ENCODE measurements at regions not wholly inside any gene's neighbourhood (a gene's known extent, or its start where the extent isn't known, plus 50 kb on each side); places are given as distances from the start of the nearest gene placed in this dataset.
"Not testable (repeated sequence)": the region's sequence is repeated elsewhere in the genome, so short reads cannot be mapped to it uniquely, and the experiment has no call there.

DNA sequence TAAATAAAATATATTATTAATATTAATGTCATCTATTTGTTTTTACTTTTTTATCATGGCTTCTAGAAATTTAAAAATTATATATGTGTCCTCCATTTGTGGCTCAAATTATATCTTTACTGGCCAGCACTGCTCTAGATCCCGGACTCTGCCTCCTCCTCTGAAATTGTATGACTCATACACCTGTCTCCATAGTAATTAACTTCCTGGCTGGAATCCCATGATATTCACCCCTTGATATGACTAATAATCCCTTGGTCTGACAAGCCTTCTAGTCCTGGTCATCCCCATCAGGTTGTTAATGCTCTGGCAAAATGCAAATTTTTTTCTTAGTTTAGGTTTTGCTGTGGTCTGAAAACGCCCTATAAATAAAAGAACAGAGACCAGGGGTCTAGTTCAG is 116.2 kb downstream of the BMP4 start:
- no peaks in the 10 kb centered on the region for H3K27me3 ChIP-seq (replicated peaks; ENCODE audit: insufficient read depth)
- no peaks in the 10 kb centered on the region for H3K9me3 ChIP-seq
- TF ChIP-seq, protein P1, sequence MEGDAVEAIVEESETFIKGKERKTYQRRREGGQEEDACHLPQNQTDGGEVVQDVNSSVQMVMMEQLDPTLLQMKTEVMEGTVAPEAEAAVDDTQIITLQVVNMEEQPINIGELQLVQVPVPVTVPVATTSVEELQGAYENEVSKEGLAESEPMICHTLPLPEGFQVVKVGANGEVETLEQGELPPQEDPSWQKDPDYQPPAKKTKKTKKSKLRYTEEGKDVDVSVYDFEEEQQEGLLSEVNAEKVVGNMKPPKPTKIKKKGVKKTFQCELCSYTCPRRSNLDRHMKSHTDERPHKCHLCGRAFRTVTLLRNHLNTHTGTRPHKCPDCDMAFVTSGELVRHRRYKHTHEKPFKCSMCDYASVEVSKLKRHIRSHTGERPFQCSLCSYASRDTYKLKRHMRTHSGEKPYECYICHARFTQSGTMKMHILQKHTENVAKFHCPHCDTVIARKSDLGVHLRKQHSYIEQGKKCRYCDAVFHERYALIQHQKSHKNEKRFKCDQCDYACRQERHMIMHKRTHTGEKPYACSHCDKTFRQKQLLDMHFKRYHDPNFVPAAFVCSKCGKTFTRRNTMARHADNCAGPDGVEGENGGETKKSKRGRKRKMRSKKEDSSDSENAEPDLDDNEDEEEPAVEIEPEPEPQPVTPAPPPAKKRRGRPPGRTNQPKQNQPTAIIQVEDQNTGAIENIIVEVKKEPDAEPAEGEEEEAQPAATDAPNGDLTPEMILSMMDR (IDR thresholded peaks at IDR 0.05) = no peak
- TF ChIP-seq POLR2A (IDR thresholded peaks at IDR 0.05) = no peak
- TF ChIP-seq POLR2AphosphoS5 (IDR thresholded peaks at IDR 0.05) = no peak
- no peaks in the 10 kb centered on the region for H3K36me3 ChIP-seq
- DNase-seq (ENCODE audit: low spot score) = no peak
- H3K4me1 ChIP-seq (replicated peaks) = no peaks in the 10 kb centered on the region
- intact Hi-C loops (cut with DNase I) = no loop called here
- WGBS = 80% methylated on average over 2 of the region's 2 CpGs
- no peak overlapping the region for H3K27ac ChIP-seq
- H3K4me3 ChIP-seq = no peak overlapping the region

DNA sequence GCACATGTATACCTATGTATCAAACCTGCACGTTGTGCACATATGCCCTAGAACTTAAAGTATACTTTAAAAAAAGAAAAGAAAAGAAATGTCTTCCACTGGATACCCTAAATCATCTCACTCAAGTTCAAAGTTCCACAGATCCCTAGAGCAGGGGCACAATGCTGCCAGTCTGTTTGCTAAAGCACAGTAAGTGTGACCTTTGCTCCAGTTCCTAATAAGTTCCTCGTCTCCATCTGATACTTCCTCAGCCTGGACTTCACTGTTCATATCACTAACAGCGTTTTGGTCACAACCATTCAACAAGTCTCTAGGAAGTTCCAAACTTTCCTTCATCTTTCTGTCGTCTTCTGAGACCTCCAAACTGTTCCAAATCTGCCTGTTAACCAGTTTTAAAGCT is 118.3 kb downstream of the BMP4 start:
- H3K36me3 ChIP-seq = no peaks in the 10 kb centered on the region
- intact Hi-C loops (cut with DNase I) = no loop called here
- H3K4me3 ChIP-seq = no peak overlapping the region
- DNase-seq (ENCODE audit: low spot score) = no peak
- no peaks in the 10 kb centered on the region for H3K4me1 ChIP-seq (replicated peaks)
- TF ChIP-seq, protein P1 (IDR thresholded peaks at IDR 0.05) = no peak
- TF ChIP-seq POLR2A (IDR thresholded peaks at IDR 0.05) (no peak), POLR2AphosphoS5 (IDR thresholded peaks at IDR 0.05) (no peak)
- no peaks in the 10 kb centered on the region for H3K9me3 ChIP-seq
- H3K27me3 ChIP-seq (replicated peaks; ENCODE audit: insufficient read depth) = no peaks in the 10 kb centered on the region
- H3K27ac ChIP-seq = no peak overlapping the region
- WGBS = 96% methylated on average over 4 of the region's 4 CpGs

DNA sequence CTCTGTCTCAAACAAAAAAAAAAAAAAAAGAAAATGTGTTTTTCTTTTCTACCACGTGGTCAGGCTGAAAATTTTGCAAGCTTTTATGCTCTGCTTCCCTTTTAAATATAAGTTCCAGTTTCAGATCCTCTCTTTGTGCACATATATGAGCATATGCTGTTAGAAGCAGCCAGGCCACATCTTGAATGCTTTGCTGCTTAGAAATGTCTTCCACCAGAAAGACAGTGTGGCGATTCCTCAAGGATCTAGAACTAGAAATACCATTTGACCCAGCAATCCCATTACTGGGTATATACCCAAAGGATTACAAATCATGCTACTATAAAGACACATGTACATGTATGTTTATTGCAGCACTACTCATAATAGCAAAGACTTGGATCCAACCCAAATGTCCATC is 119.0 kb downstream of the BMP4 start:
- H3K4me3 ChIP-seq; H3K27me3 ChIP-seq (replicated peaks; ENCODE audit: insufficient read depth); H3K27ac ChIP-seq; H3K9me3 ChIP-seq; DNase-seq (ENCODE audit: low spot score); H3K4me1 ChIP-seq (replicated peaks); intact Hi-C loops (cut with DNase I); H3K36me3 ChIP-seq: not testable (repeated sequence)
- 79% methylated on average over 2 of the region's 2 CpGs for WGBS

DNA sequence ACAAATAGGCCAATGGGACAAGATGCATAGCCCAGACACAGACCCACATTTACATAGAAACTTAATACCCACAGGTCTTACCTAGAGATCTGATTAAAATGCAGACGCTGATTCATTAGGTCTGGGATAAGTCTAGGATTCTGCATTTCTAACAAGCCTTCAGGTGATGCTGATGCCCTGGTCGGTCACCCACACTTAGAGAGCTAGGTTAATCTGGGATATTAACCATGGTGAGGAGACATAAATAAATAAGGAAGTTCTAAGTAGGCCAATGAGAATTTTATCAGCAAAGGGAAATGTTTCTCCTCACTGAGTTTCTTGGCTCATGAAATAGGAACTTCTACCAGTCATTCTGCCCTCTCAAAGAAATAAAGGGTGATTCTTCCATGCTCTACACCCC is 120.1 kb downstream of the BMP4 start:
- Histone ChIP-seq H3K36me3 (no peaks in the 10 kb centered on the region), H3K27me3 (replicated peaks; ENCODE audit: insufficient read depth) (no peaks in the 10 kb centered on the region), H3K4me3 (no peak overlapping the region), H3K4me1 (replicated peaks) (no peaks in the 10 kb centered on the region), H3K9me3 (no peaks in the 10 kb centered on the region), H3K27ac (no peak overlapping the region)
- intact Hi-C loops (cut with DNase I) = no loop called here
- no peak for DNase-seq (ENCODE audit: low spot score)
- 85% methylated on average over 2 of the region's 2 CpGs for WGBS
- no peak for TF ChIP-seq POLR2AphosphoS5 (IDR thresholded peaks at IDR 0.05)
- TF ChIP-seq, protein P1 (IDR thresholded peaks at IDR 0.05) = no peak
- TF ChIP-seq POLR2A (IDR thresholded peaks at IDR 0.05) = no peak

DNA sequence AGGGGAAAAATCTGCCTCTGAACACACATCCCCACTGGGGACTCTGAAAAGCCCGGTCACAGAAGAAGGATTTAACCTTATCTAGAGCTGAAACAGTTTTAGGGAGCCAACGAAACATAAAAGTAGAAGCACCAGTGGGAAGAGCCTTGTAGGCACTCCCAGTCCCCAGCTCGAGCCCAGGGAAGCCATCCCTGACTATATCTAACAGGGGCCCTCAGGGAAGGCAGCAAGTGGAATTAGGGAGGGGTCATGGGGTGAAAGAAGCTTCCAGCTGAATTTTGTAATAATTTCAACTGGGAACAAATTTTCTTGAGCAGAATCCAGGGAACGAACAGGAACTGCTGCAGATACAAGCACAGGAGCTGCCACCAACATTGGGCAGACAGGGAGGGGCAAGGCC is 127.8 kb downstream of the BMP4 start:
- DNase-seq (ENCODE audit: low spot score) = no peak
- H3K27me3 ChIP-seq (replicated peaks; ENCODE audit: insufficient read depth) = no peaks in the 10 kb centered on the region
- H3K27ac ChIP-seq = no peak overlapping the region
- no peaks in the 10 kb centered on the region for H3K4me1 ChIP-seq (replicated peaks)
- no peak for TF ChIP-seq POLR2A (IDR thresholded peaks at IDR 0.05)
- TF ChIP-seq, protein P1 (IDR thresholded peaks at IDR 0.05) = no peak
- no peak for TF ChIP-seq POLR2AphosphoS5 (IDR thresholded peaks at IDR 0.05)
- H3K4me3 ChIP-seq = no peak overlapping the region
- 66% methylated on average over 4 of the region's 4 CpGs for WGBS
- intact Hi-C loops (cut with DNase I) = no loop called here
- no peaks in the 10 kb centered on the region for H3K36me3 ChIP-seq
- H3K9me3 ChIP-seq = no peaks in the 10 kb centered on the region
